SK-N-SH (cell line): ENCODE measurements at regions not wholly inside any gene's neighbourhood (a gene's known extent, or its start where the extent isn't known, plus 50 kb on each side); places are given as distances from the start of the nearest gene placed in this dataset.

Experiments used
- CTCF ChIA-PET: fragments of 300-600, 350-600 bp; formaldehyde crosslinking; extraction: SDS; loops from one replicate; lab custom pipeline; 2021; lab: Yijun Ruan, JAX
- POLR2A ChIA-PET: fragments of 350-600 bp; sonication (Branson Sonifier 250); formaldehyde crosslinking; extraction: SDS; loops from one replicate; lab custom pipeline; 2020; ENCODE audit warnings: antibody characterized with exemption, inconsistent platforms; lab: Yijun Ruan, JAX
- DNase-seq: peaks from one replicate; pipeline ENCODE4 v3.0.0; 2012
- H2AFZ ChIP-seq: fragments of 200-600 bp; sonication (generic); 2 replicates; pipeline ENCODE4 v1.8.1; 2016; ENCODE audit warnings: antibody characterized with exemption, mild to moderate bottlenecking, low read depth
- H3F3A ChIP-seq: fragments of 200-600 bp; sonication (generic); replicated peaks from 2 replicates; pipeline ENCODE3; 2016; ENCODE audit warnings: antibody characterized with exemption, mild to moderate bottlenecking; ENCODE audit not compliant: insufficient read depth
- H3K27ac ChIP-seq, 2 experiments: fragments of 200-500 bp in 1 of 2; fragments of 200-600 bp in 1 of 2; sonication (Bioruptor generic) in 1 of 2; sonication (generic), shearing (Covaris generic) in 1 of 2; 2 replicates each; pipeline versions ENCODE4 v1.5.1 to v1.6.1; 2014 to 2016; ENCODE audit warnings: low read depth in 2 of 2, inconsistent platforms in 1 of 2, low read length in 1 of 2, mild to moderate bottlenecking in 1 of 2, mixed read lengths in 1 of 2
- H3K27me3 ChIP-seq: fragments of 200-600 bp; sonication (generic), shearing (Covaris generic); 2 replicates; pipeline ENCODE4 v1.6.1; 2016; ENCODE audit warnings: mixed run types; ENCODE audit not compliant: insufficient read depth
- H3K36me3 ChIP-seq, 2 experiments: fragments of 200-500 bp in 1 of 2; fragments of 200-600 bp in 1 of 2; sonication (Bioruptor generic) in 1 of 2; sonication (generic) in 1 of 2; replicated peaks in 1 of 2; 2 replicates each; pipeline versions ENCODE3 to v1.5.1; 2014 to 2016; ENCODE audit warnings: low read length in 1 of 2, mild to moderate bottlenecking in 1 of 2; ENCODE audit not compliant: insufficient read depth in 2 of 2, control insufficient read depth in 1 of 2
- H3K4me1 ChIP-seq, 2 experiments: fragments of 200-500 bp in 1 of 2; fragments of 200-600 bp in 1 of 2; sonication (Bioruptor generic) in 1 of 2; sonication (generic), shearing (Covaris generic) in 1 of 2; 2 replicates each; pipeline versions ENCODE4 v1.5.1 to v1.6.1; 2014 to 2016; ENCODE audit warnings: low read depth in 1 of 2, low read length in 1 of 2, mixed run types in 1 of 2; ENCODE audit not compliant: insufficient read depth in 2 of 2, control insufficient read depth in 1 of 2
- H3K4me2 ChIP-seq: fragments of 200-600 bp; sonication (generic), shearing (Covaris generic); 2 replicates; pipeline ENCODE4 v1.6.1; 2017; ENCODE audit warnings: mixed run types
- H3K4me3 ChIP-seq, 2 experiments: fragments of 200-500 bp in 1 of 2; fragments of 200-600 bp in 1 of 2; sonication (Bioruptor generic) in 1 of 2; sonication (generic), shearing (Covaris generic) in 1 of 2; 2 replicates each; pipeline versions ENCODE4 v1.5.1 to v1.8.1; 2014 to 2016; ENCODE audit warnings: low read depth in 2 of 2, inconsistent platforms in 1 of 2, low read length in 1 of 2, mild to moderate bottlenecking in 1 of 2, mixed read lengths in 1 of 2, moderate library complexity in 1 of 2
- H3K79me2 ChIP-seq: fragments of 200-600 bp; sonication (generic); 2 replicates; pipeline ENCODE4 v1.8.1; 2017; ENCODE audit warnings: mild to moderate bottlenecking; ENCODE audit not compliant: insufficient read depth
- H3K9ac ChIP-seq: fragments of 200-600 bp; sonication (generic); 2 replicates; pipeline ENCODE4 v1.6.1; 2017; ENCODE audit warnings: mixed run types
- H3K9me2 ChIP-seq: fragments of 200-600 bp; sonication (generic); 2 replicates; pipeline ENCODE4 v1.6.1; 2017; ENCODE audit warnings: mixed run types
- H3K9me3 ChIP-seq: fragments of 200-600 bp; sonication (generic); 2 replicates; pipeline ENCODE4 v1.6.1; 2017; ENCODE audit warnings: mixed run types, mild to moderate bottlenecking, moderate library complexity
- H4K20me1 ChIP-seq: fragments of 200-600 bp; sonication (generic); 2 replicates; pipeline ENCODE4 v1.6.1; 2017; ENCODE audit warnings: mild to moderate bottlenecking, mixed run types; ENCODE audit not compliant: insufficient read depth
- CHD2 ChIP-seq: fragments of 150-350 bp; IDR thresholded peaks from 2 replicates; pipeline ENCODE4 v1.6.1; 2018; ENCODE audit warnings: low read length; ENCODE audit not compliant: partially characterized antibody
- ELF1 ChIP-seq: IDR thresholded peaks from 2 replicates; pipeline ENCODE4 v1.4.0; 2012
- FOXJ3 ChIP-seq: sonication (generic); formaldehyde crosslinking; IDR thresholded peaks from 2 replicates; pipeline ENCODE4 v1.5.1; 2020; ENCODE audit warnings: mild to moderate bottlenecking, missing genetic modification reagents
- JUND ChIP-seq: IDR thresholded peaks from 2 replicates; pipeline ENCODE4 v1.4.0; 2012
- MEF2A ChIP-seq: IDR thresholded peaks from 2 replicates; pipeline ENCODE4 v1.4.0; 2012; ENCODE audit warnings: low read depth, borderline replicate concordance
- NFIC ChIP-seq: IDR thresholded peaks from 2 replicates; pipeline ENCODE4 v1.4.0; 2012; ENCODE audit warnings: borderline replicate concordance
- POLR2AphosphoS5 ChIP-seq: IDR thresholded peaks from 2 replicates; pipeline ENCODE4 v1.6.1; 2012; ENCODE audit warnings: low read depth, low read length
- RAD21 ChIP-seq: IDR thresholded peaks from 2 replicates; pipeline ENCODE4 v1.6.1; 2012; ENCODE audit warnings: mild to moderate bottlenecking, low read length
- RFX5 ChIP-seq: IDR thresholded peaks from 2 replicates; pipeline ENCODE4 v1.6.1; 2012; ENCODE audit warnings: mild to moderate bottlenecking, improper control_type of control experiment, low read length
- SMC3 ChIP-seq: IDR thresholded peaks from 2 replicates; pipeline ENCODE4 v1.6.1; 2012; ENCODE audit warnings: low read depth, low read length, improper control_type of control experiment
- TEAD4 ChIP-seq: IDR thresholded peaks from 2 replicates; pipeline ENCODE4 v1.4.0; 2012; ENCODE audit warnings: mild to moderate bottlenecking, borderline replicate concordance; ENCODE audit not compliant: insufficient read depth
- WGBS: methylation state at CpG from one replicate; pipeline ENCODE4 v1.1.6; 2017; ENCODE audit warnings: low lambda C conversion rate; 5-methylcytosine and 5-hydroxymethylcytosine counted together
- TF ChIP-seq, protein P1 (sequence below): IDR thresholded peaks from 2 replicates; pipeline ENCODE4 v1.4.0; 2012; ENCODE audit warnings: low read depth, borderline replicate concordance
- TF ChIP-seq, protein P2 (sequence below): IDR thresholded peaks from 2 replicates; pipeline ENCODE4 v1.4.0; 2012; ENCODE audit warnings: low read depth
- TF ChIP-seq, protein P3 (sequence below): IDR thresholded peaks from 2 replicates; pipeline ENCODE4 v1.4.0; 2012; ENCODE audit warnings: low read depth, borderline replicate concordance

DNA sequence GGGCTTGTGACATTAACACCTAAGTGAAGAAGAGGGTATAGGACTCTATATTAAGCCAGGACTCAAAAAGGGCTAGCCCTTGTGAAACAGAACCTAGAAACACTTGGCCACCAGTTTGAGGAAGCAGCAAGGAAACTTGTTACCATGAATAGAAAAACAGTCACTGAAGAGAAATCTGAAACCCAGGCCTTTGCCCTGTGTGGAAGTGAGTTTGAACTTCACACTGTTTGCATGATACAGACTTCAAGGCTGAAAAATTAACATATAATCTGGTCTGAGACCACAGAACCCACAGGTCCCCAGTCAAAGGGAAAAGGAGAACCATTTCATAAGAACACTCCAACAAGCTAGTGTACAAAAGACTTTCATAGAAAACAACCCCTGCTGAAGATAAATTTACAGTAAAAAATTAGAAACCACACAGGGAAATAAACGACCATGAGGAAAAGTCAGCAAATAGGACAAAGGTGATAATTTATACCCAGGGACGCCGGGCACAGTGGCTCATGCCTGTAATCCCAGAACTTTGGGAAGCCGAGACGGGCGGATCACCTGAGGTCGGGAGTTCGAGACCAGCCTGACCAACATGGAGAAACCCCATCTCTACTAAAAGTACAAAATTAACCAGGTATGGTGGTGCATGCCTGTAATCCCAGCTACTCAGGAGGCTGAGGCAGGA is 76.1 kb downstream of the SKIDA1 start:
- Histone ChIP-seq H2AFZ (no peak overlapping the region), H3K9me3 (no peaks in the 10 kb centered on the region), H3K4me1 (no peaks in the 10 kb centered on the region), H3K4me3 (no peak overlapping the region), H3K36me3 (no peaks in the 10 kb centered on the region), H4K20me1 (no peaks in the 10 kb centered on the region), H3K27ac (no peak overlapping the region), H3K4me2 (no peak overlapping the region), H3K79me2 (no peaks in the 10 kb centered on the region), H3K27me3 (no peaks in the 10 kb centered on the region), H3F3A (no peaks in the 10 kb centered on the region), H3K9me2 (no peaks in the 10 kb centered on the region), H3K9ac (no peak overlapping the region)
- WGBS = 88% methylated on average over 8 of the region's 8 CpGs
- CTCF ChIA-PET = no interaction called here
- TF ChIP-seq ELF1 (no peak), SMC3 (no peak), JUND (no peak)
- POLR2A ChIA-PET = no interaction called here
- no peak for DNase-seq

DNA sequence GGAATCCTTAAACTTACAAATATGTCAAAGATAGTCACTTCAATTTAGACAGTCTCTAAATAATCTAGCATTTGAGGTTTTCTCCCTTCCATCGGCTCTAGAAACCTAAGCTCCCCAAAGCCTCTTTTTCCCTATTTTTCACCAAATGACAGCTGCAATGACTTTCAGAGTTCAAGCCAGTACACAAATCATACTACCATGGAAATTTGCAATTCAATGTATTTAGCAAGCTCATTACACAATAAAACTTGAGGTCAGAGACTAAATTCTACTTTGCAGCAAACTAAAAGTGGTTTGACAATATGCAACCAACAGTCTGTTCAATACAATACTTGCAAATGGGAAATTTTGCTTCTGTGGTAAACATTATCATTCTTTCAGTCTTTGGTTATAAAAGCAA is 80.3 kb downstream of the SKIDA1 start:
- H3K9ac ChIP-seq = no peak overlapping the region
- H3K36me3 ChIP-seq = no peaks in the 10 kb centered on the region
- H3K27ac ChIP-seq = no peak overlapping the region
- no peaks in the 10 kb centered on the region for H3K79me2 ChIP-seq
- ChIA-PET POLR2A (no interaction called here), CTCF (no interaction called here)
- H3K4me2 ChIP-seq = no peak overlapping the region
- H3K4me3 ChIP-seq = no peak overlapping the region
- no peak overlapping the region for H2AFZ ChIP-seq
- H4K20me1 ChIP-seq = no peaks in the 10 kb centered on the region
- no peak for DNase-seq
- 96% methylated on average over 1 of the region's 1 CpG for WGBS
- no peaks in the 10 kb centered on the region for H3K9me3 ChIP-seq
- TF ChIP-seq, protein P1, sequence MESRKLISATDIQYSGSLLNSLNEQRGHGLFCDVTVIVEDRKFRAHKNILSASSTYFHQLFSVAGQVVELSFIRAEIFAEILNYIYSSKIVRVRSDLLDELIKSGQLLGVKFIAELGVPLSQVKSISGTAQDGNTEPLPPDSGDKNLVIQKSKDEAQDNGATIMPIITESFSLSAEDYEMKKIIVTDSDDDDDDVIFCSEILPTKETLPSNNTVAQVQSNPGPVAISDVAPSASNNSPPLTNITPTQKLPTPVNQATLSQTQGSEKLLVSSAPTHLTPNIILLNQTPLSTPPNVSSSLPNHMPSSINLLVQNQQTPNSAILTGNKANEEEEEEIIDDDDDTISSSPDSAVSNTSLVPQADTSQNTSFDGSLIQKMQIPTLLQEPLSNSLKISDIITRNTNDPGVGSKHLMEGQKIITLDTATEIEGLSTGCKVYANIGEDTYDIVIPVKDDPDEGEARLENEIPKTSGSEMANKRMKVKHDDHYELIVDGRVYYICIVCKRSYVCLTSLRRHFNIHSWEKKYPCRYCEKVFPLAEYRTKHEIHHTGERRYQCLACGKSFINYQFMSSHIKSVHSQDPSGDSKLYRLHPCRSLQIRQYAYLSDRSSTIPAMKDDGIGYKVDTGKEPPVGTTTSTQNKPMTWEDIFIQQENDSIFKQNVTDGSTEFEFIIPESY = no peak
- TF ChIP-seq TEAD4 (no peak), RAD21 (no peak), RFX5 (no peak), CHD2 (no peak), POLR2AphosphoS5 (no peak), NFIC (no peak), MEF2A (no peak), FOXJ3 (CRISPR knock-in tag) (no peak)
- TF ChIP-seq, protein P2, sequence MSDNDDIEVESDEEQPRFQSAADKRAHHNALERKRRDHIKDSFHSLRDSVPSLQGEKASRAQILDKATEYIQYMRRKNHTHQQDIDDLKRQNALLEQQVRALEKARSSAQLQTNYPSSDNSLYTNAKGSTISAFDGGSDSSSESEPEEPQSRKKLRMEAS = no peak
- TF ChIP-seq, protein P3, sequence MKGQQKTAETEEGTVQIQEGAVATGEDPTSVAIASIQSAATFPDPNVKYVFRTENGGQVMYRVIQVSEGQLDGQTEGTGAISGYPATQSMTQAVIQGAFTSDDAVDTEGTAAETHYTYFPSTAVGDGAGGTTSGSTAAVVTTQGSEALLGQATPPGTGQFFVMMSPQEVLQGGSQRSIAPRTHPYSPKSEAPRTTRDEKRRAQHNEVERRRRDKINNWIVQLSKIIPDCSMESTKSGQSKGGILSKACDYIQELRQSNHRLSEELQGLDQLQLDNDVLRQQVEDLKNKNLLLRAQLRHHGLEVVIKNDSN = no peak
- TF ChIP-seq, all 33 proteins: peak for 0
- no peaks in the 10 kb centered on the region for H3K9me2 ChIP-seq
- H3K27me3 ChIP-seq = no peaks in the 10 kb centered on the region
- H3K4me1 ChIP-seq = no peaks in the 10 kb centered on the region
- H3F3A ChIP-seq = no peaks in the 10 kb centered on the region
